K562 (cell line): ENCODE measurements at regions not wholly inside any gene's neighbourhood (a gene's known extent, or its start where the extent isn't known, plus 50 kb on each side); places are given as distances from the start of the nearest gene placed in this dataset.

Source experiments
- DACH1 ChIP-seq: fragments of 450-650 bp; IDR thresholded peaks from 2 replicates; pipeline ENCODE4 v1.6.1; 2018; ENCODE audit not compliant: partially characterized antibody
- HNRNPUL1 ChIP-seq: fragments of 200-400 bp; formaldehyde crosslinking; IDR thresholded peaks from 2 replicates; pipeline ENCODE4 v1.6.1; 2017; ENCODE audit warnings: low read length
- SMARCC2 ChIP-seq: fragments of 450-650 bp; IDR thresholded peaks from 2 replicates; pipeline ENCODE4 v1.6.1; 2017; ENCODE audit warnings: antibody characterized with exemption, moderate library complexity, mild to moderate bottlenecking, low read depth
- SMARCE1 ChIP-seq: fragments of 450-650 bp; IDR thresholded peaks from 2 replicates; pipeline ENCODE4 v1.7.1; 2016; ENCODE audit warnings: mild to moderate bottlenecking
- TF ChIP-seq, protein P1 (sequence below): fragments of 250-450 bp; sonication (Bioruptor Pico); IDR thresholded peaks from 2 replicates; pipeline ENCODE4 v1.9.0; 2021; ENCODE audit warnings: mild to moderate bottlenecking, inconsistent platforms
- TF ChIP-seq, protein P2 (sequence below), 3 experiments: IDR thresholded peaks in 2 of 3; conservative IDR thresholded peaks in 1 of 3; 2 replicates each; pipeline ENCODE4 v1.5.1; 2011 to 2012; ENCODE audit warnings: low read length in 3 of 3, mild to moderate bottlenecking in 3 of 3, control low read depth in 2 of 3, improper control_type of control experiment in 1 of 3, inconsistent platforms in 1 of 3, low read depth in 1 of 3, mixed read lengths in 1 of 3, moderate library complexity in 1 of 3; ENCODE audit not compliant: insufficient read depth in 2 of 3

DNA sequence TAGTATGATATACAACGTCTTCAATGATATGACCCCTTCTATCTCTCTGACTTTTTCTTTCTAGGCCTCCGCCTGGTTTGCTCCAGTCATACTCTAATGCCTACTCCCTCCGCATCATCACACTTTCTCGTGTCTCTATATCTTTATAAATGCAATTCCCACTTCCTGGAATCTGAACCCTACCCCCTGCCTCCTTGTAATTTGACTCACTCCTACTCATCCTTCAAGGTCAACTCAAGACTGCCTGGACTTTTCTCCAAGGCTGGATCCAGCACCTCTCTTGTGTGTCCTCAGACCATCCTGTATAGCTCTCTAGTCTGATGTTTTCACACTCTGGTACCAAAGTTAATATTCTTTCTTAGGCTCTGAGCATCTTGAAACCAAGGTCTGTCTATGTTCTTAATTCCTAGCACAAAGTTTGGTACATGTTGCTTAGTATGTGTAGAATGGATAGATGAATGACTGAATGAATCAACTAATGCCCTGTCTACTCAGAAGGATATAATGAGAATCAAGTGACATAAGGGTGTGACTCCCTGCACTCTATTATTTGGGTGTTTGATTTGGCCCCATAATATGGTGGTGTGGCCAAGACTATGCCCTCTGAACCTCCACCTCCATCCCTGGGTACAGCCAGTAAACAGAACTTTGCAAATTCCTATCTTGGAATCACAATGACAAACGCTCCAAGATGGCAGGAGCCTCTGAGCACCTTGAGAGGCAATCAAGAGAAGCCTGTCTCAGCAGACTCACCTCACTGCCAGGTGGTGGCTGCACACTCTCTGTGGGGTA, 74.3 kb upstream of the SERP2 start:
- TF ChIP-seq, protein P1, sequence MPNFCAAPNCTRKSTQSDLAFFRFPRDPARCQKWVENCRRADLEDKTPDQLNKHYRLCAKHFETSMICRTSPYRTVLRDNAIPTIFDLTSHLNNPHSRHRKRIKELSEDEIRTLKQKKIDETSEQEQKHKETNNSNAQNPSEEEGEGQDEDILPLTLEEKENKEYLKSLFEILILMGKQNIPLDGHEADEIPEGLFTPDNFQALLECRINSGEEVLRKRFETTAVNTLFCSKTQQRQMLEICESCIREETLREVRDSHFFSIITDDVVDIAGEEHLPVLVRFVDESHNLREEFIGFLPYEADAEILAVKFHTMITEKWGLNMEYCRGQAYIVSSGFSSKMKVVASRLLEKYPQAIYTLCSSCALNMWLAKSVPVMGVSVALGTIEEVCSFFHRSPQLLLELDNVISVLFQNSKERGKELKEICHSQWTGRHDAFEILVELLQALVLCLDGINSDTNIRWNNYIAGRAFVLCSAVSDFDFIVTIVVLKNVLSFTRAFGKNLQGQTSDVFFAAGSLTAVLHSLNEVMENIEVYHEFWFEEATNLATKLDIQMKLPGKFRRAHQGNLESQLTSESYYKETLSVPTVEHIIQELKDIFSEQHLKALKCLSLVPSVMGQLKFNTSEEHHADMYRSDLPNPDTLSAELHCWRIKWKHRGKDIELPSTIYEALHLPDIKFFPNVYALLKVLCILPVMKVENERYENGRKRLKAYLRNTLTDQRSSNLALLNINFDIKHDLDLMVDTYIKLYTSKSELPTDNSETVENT (CRISPR knock-in tag) = no peak
- TF ChIP-seq DACH1 = no peak
- no peak for TF ChIP-seq HNRNPUL1
- TF ChIP-seq SMARCE1 = no peak
- TF ChIP-seq SMARCC2 = no peak
- TF ChIP-seq, protein P2, sequence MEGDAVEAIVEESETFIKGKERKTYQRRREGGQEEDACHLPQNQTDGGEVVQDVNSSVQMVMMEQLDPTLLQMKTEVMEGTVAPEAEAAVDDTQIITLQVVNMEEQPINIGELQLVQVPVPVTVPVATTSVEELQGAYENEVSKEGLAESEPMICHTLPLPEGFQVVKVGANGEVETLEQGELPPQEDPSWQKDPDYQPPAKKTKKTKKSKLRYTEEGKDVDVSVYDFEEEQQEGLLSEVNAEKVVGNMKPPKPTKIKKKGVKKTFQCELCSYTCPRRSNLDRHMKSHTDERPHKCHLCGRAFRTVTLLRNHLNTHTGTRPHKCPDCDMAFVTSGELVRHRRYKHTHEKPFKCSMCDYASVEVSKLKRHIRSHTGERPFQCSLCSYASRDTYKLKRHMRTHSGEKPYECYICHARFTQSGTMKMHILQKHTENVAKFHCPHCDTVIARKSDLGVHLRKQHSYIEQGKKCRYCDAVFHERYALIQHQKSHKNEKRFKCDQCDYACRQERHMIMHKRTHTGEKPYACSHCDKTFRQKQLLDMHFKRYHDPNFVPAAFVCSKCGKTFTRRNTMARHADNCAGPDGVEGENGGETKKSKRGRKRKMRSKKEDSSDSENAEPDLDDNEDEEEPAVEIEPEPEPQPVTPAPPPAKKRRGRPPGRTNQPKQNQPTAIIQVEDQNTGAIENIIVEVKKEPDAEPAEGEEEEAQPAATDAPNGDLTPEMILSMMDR (IDR thresholded peaks at IDR 0.05 in 2 of 3, conservative IDR thresholded peaks at IDR 0.05 in 1 of 3; ENCODE audit: insufficient read depth in 2 of 3, low read depth in 1 of 3, low read length in 3 of 3) = no peak
